Activated naive CD4-positive, alpha-beta T cell treated with anti-CD3 and anti-CD28 coated beads for 36 hours (primary cell): ENCODE measurements at regions not wholly inside any gene's neighbourhood (a gene's known extent, or its start where the extent isn't known, plus 50 kb on each side); places are given as distances from the start of the nearest gene placed in this dataset.
"Not testable (repeated sequence)": the region's sequence is repeated elsewhere in the genome, so short reads cannot be mapped to it uniquely, and the experiment has no call there.

Experiments
- CTCF ChIA-PET: fragments of 350-600 bp; sonication (Branson Sonifier 250); formaldehyde crosslinking; loops from one replicate; lab custom pipeline; 2021; ENCODE audit warnings: antibody characterized with exemption; lab: Charles Lee
- DNase-seq: peaks from one replicate; pipeline ENCODE4 v3.0.0-alpha.2; 2020
- H3K27ac Mint-ChIP-seq: one replicate; pipeline ENCODE4 v1.8.0; 2021; ENCODE audit warnings: mild to moderate bottlenecking, mixed read lengths
- H3K27me3 Mint-ChIP-seq: one replicate; pipeline ENCODE4 v1.8.0; 2021; ENCODE audit warnings: low read depth, mixed read lengths
- H3K36me3 Mint-ChIP-seq: one replicate; pipeline ENCODE4 v1.8.0; 2021; ENCODE audit warnings: low read depth, mixed read lengths
- H3K4me1 Mint-ChIP-seq: one replicate; pipeline ENCODE4 v1.8.0; 2021; ENCODE audit warnings: low read depth, mixed read lengths
- H3K4me3 Mint-ChIP-seq: one replicate; pipeline ENCODE4 v1.8.0; 2021; ENCODE audit warnings: mild to moderate bottlenecking, moderate library complexity, mixed read lengths
- H3K9me3 Mint-ChIP-seq: one replicate; pipeline ENCODE4 v1.8.0; 2021; ENCODE audit warnings: mixed read lengths
- intact Hi-C: fragments of 100-400 bp; cut with micrococcal nuclease; formaldehyde crosslinking; loops from one replicate; pipeline ENCODE4 v1.15.1; 2023

DNA sequence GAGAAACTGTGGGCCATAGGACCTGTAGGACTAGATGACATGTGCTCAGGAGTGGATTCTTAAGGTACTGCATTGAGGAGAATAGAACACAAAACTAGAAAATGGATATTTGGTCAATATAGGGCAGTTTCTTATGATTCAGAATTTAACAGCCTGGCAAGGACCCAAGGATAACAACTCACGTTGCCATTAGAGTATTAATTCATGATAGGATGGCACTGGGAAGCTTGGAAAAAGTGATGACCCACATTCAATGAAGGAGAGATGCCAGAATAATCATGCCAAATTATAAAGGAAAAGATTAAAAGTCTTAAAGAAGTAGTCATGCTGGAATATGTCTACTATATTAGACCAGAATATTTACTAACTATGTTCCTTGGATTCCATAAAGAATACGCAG lies 594.5 kb downstream of the ANKRD50 start:
- Mint-ChIP-seq H3K4me1 (no peaks in the 10 kb centered on the region), H3K27ac (no peak overlapping the region), H3K36me3 (no peaks in the 10 kb centered on the region), H3K27me3 (no peaks in the 10 kb centered on the region), H3K4me3 (no peak overlapping the region), H3K9me3 (no peaks in the 10 kb centered on the region)
- intact Hi-C loops: loop anchor here (10.0 kb wide), 1 partner anchor 723 kb away; the partner anchor contains the start of gene SPRY1
- no peak for DNase-seq
- CTCF ChIA-PET: no interaction called here

DNA sequence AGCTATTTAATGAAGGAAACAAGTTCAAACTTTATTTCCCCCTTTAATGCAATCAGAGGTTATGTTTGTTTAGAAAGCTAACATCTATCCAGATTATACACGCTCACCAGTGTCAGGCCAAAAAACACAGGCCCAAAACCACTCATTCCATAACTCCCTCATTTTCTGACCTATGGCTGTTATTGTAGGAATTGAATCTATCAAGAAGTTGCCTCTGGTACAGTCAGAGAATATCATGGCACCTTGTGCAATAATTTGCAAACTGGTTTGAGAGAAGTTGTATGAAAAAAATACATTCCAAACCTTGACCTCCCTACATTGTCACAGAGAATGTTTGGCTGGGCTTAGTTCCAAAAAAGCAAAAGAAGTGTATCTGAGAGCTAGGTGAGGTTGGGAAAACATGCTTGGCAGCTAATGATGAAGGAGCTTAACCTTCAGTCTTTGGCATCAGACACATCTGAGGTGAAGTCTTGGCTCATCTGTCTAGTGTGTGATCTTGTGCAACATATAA lies 591.0 kb downstream of the ANKRD50 start:
- Mint-ChIP-seq H3K27ac (no peak overlapping the region), H3K4me1 (no peaks in the 10 kb centered on the region), H3K4me3 (no peak overlapping the region), H3K36me3 (no peaks in the 10 kb centered on the region), H3K9me3 (peaks cover 5% of the 10 kb centered on the region), H3K27me3 (no peaks in the 10 kb centered on the region)
- CTCF ChIA-PET: no interaction called here
- intact Hi-C loops: no loop called here
- DNase-seq: no peak

DNA sequence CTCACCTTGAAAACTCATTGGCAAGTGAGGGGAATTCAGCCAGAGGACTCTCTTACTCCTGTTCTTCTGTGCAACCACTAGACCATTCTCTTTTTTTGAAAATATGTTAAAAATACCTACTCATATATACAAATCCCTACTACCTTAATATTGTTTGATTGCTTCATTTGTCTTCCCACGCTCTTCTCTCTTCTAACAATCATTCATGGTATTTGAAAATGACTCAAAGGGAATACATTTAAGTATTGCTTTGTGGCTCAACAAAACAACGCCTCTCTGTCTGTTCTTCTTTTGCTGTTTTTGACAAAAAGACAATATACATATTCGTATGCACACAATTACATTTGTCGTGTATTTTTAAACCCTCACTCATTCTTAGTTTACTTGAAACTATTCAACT lies 589.4 kb downstream of the ANKRD50 start:
- no peak for DNase-seq
- no peaks in the 10 kb centered on the region for H3K36me3 Mint-ChIP-seq
- no peak overlapping the region for H3K27ac Mint-ChIP-seq
- CTCF ChIA-PET: no interaction called here
- no peaks in the 10 kb centered on the region for H3K4me1 Mint-ChIP-seq
- intact Hi-C loops: no loop called here
- no peaks in the 10 kb centered on the region for H3K27me3 Mint-ChIP-seq
- H3K4me3 Mint-ChIP-seq: no peak overlapping the region
- peaks cover 5% of the 10 kb centered on the region for H3K9me3 Mint-ChIP-seq

DNA sequence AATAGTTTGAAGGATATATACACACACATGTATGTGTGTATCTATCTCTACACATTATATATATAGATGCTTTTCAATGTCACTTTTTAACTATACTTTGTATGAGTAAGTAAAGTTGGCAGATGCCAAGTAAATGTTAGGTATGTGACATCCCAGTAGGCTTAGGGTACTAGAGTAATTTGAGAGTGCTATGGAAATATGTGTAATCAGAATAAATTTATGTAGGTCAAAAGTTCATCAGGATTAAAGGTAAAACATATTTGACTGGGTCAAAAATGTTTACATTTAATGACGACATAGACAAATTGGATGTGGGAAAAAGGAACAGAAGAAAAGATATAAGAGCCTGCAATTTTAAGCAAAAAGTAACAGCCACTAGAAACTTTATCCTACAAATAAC lies 588.8 kb downstream of the ANKRD50 start:
- intact Hi-C loops: no loop called here
- no peak overlapping the region for H3K4me3 Mint-ChIP-seq
- no peak overlapping the region for H3K27ac Mint-ChIP-seq
- no peaks in the 10 kb centered on the region for H3K4me1 Mint-ChIP-seq
- no peaks in the 10 kb centered on the region for H3K27me3 Mint-ChIP-seq
- no peak for DNase-seq
- H3K9me3 Mint-ChIP-seq: peaks cover 5% of the 10 kb centered on the region
- CTCF ChIA-PET: no interaction called here
- no peaks in the 10 kb centered on the region for H3K36me3 Mint-ChIP-seq

DNA sequence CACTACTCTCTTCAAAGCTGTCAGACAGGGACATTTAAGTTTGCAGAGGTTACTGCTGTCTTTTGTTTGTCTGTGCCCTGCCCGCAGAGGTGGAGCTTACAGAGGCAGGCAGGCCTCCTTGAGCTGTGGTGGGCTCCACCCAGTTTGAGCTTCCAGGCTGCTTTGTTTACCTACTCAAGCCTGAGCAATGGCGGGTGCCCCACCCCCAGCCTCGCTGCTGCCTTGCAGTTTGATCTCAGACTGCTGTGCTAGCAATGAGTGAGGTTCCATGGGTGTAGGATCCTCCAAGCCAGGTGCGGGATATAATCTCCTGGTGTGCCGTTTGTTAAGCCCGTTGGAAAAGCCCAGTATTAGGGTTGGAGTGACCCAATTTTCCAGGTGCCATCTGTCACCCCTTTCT lies 581.2 kb downstream of the ANKRD50 start:
- peaks cover 20% of the 10 kb centered on the region for H3K9me3 Mint-ChIP-seq
- H3K4me1 Mint-ChIP-seq, H3K36me3 Mint-ChIP-seq, DNase-seq, H3K27me3 Mint-ChIP-seq, H3K4me3 Mint-ChIP-seq, CTCF ChIA-PET, intact Hi-C loops, H3K27ac Mint-ChIP-seq: not testable (repeated sequence)

DNA sequence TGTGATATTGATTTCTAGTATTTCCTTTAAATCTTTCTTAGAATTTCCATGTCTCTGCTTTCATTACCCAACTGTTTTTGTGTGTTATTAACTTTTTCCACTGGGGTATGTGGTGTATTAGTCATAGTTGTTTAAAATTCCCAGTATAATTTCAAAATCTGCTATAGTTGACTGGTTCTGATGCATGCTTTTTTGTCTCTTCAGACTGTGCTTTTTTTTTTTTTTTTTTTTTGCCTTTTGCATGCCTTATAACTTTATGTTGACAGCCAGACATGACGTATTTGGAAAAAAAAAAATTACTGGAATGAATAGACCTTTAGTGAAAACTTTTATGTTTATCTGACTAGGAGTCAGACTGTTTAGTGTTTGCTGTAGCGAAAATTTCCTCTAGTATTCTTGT lies 580.4 kb downstream of the ANKRD50 start:
- Mint-ChIP-seq H3K4me3 (no peak overlapping the region), H3K36me3 (no peaks in the 10 kb centered on the region), H3K27me3 (no peaks in the 10 kb centered on the region), H3K9me3 (peaks cover 20% of the 10 kb centered on the region), H3K4me1 (no peaks in the 10 kb centered on the region), H3K27ac (no peak overlapping the region)
- DNase-seq: no peak
- CTCF ChIA-PET: no interaction called here
- intact Hi-C loops: no loop called here

DNA sequence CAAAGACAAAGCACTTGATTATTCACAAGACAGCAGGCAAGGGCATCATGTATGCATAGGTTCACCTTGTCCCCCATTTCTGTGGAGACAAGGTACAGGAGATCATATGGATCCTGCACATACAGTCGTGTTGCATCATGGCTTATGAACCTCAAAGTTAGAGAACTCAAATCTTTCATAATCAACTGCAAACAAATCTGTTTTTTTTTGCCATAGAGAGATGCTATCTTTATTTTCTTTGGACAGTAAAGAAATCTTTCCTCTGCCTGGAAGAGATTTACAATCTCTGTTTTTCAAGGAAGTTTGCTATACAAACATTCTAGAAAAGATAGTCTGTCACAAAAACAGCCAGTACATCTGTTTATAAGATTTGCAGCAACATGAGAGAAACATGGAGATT lies 578.8 kb downstream of the ANKRD50 start:
- no peaks in the 10 kb centered on the region for H3K4me1 Mint-ChIP-seq
- CTCF ChIA-PET: no interaction called here
- no peak for DNase-seq
- H3K36me3 Mint-ChIP-seq: no peaks in the 10 kb centered on the region
- no peak overlapping the region for H3K4me3 Mint-ChIP-seq
- H3K9me3 Mint-ChIP-seq: peaks cover 20% of the 10 kb centered on the region
- H3K27me3 Mint-ChIP-seq: no peaks in the 10 kb centered on the region
- intact Hi-C loops: no loop called here
- no peak overlapping the region for H3K27ac Mint-ChIP-seq

DNA sequence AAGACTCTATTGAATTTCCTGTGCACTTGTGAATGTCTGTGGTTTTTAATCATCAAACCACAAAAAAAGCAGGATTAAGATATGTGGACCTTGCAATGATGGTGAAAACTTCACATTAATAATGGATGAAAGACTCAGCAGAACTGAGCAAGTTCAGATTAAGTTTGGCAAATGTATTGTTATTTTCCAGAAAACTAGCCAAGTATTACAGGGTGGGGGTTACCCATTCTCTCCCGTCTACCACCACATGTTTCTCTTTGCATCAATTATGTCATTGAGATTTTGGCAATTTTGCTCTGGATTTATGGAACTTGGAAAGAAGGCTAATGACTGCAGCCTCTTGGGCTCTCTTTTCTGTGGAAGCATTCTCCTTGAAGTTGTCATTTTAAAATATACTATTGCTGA lies 577.1 kb downstream of the ANKRD50 start:
- Mint-ChIP-seq H3K27ac (no peak overlapping the region), H3K36me3 (no peaks in the 10 kb centered on the region), H3K4me3 (no peak overlapping the region), H3K9me3 (peaks cover 16% of the 10 kb centered on the region), H3K27me3 (no peaks in the 10 kb centered on the region), H3K4me1 (no peaks in the 10 kb centered on the region)
- intact Hi-C loops: no loop called here
- CTCF ChIA-PET: no interaction called here
- DNase-seq: no peak

DNA sequence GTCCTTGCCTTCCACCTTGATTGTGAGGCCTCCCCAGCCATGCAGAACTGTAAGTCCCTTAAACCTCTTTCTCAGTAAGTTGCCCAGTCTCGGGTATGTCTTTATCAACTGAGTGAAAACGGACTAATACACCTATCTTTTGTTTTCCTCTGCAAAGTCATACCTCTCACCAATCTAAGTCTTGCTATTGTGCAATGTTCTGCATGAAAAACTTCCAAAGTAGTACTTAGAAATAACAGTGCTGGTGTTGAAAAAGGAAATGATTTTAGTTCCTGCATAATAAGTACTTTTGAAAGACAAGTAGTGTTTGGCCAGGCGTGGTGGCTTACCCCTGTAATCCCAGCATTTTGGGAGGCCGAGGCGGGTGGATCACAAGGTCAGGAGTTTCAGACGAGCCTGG lies 573.5 kb downstream of the ANKRD50 start:
- Mint-ChIP-seq H3K9me3 (peaks cover 6% of the 10 kb centered on the region), H3K27me3 (no peaks in the 10 kb centered on the region), H3K27ac (no peak overlapping the region), H3K4me1 (no peaks in the 10 kb centered on the region), H3K36me3 (no peaks in the 10 kb centered on the region), H3K4me3 (no peak overlapping the region)
- no peak for DNase-seq
- intact Hi-C loops: no loop called here
- CTCF ChIA-PET: no interaction called here

DNA sequence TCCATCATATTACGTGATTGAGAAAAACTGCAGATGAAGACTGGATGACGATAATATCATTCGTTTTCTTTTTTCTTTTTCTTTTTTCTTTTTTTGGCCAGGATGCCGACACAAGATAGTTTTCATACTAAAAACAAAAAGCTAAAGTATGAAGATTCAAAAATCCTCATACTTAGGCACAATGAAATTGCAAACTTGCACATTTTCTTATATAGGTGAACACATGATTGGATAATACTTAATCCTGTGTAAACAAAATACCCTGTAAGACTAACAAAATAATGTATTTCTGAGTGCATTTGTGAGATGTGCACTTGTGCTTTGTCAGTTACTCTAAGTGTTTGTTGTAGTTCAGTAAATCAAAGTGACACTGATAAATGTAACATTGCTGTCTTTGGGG lies 568.9 kb downstream of the ANKRD50 start:
- Mint-ChIP-seq H3K27ac (no peak overlapping the region), H3K27me3 (no peaks in the 10 kb centered on the region), H3K4me3 (no peak overlapping the region), H3K9me3 (peaks cover 3% of the 10 kb centered on the region), H3K4me1 (no peaks in the 10 kb centered on the region), H3K36me3 (no peaks in the 10 kb centered on the region)
- intact Hi-C loops: no loop called here
- CTCF ChIA-PET: no interaction called here
- DNase-seq: no peak

DNA sequence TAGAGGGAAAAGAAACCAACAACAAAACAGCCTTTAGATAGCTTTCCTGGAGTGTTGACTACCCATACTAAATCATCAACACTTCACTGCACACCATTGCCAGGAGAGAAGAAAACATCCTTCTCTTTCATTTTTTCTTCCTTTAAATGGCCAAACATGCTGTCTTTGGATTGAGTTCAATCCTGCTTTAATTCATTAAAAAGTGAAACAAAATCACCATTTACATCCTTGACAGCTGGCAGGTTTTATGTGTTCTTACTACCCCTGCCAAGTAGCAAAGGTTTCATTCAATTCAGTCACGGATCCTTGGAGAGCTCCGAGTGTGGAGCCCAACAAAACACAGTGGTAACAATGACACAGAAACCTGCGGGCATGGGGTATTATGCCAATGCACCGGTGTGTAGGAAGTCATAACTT lies 568.3 kb downstream of the ANKRD50 start:
- intact Hi-C loops: no loop called here
- CTCF ChIA-PET: no interaction called here
- Mint-ChIP-seq H3K4me1 (no peaks in the 10 kb centered on the region), H3K9me3 (peaks cover 1% of the 10 kb centered on the region), H3K27me3 (no peaks in the 10 kb centered on the region), H3K36me3 (no peaks in the 10 kb centered on the region), H3K27ac (no peak overlapping the region), H3K4me3 (no peak overlapping the region)
- DNase-seq: no peak

DNA sequence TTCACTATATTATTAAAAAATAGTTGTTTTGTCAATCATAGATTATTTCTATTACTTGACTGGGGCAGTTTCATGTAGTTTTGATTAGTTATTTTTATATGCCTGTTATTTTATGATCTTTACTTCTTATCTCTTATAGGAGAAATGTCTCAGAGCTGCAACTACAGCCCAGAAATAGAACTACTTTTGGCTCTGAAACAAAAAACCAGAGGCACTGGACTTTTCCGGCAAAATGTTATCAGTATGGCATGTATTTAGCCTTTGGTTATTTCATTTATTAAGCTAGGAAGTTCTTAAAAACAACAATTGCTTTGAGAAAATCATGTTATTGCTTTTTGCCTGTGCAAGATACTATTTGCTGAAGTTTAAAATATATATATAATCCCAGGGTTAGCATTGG lies 566.5 kb downstream of the ANKRD50 start:
- no peak overlapping the region for H3K4me3 Mint-ChIP-seq
- intact Hi-C loops: no loop called here

DNA sequence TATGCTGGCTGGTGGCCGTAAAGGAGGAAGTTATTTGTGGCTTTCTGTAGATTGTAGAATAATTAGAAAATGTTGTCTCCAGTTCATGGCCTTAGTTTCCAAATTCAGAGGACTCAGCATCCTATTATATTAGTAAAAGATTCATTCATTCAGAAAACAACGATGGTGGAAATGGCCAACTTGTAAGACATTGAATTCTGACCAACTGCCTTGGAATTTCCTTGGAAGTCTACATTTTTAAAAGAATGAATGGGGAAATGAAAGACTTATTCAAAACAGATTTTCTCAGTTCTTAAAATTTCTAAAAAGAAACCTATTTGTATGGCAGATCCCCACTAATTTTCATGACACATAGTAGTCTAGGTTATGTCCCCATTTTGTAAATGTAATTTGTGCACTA lies 561.5 kb downstream of the ANKRD50 start:
- H3K27ac Mint-ChIP-seq: no peak overlapping the region
- no peak overlapping the region for H3K4me3 Mint-ChIP-seq

More for the DNA sequence above, 566.5 kb downstream of the ANKRD50 start:
- H3K27ac Mint-ChIP-seq: no peak overlapping the region
- H3K9me3 Mint-ChIP-seq: no peaks in the 10 kb centered on the region
- no peaks in the 10 kb centered on the region for H3K36me3 Mint-ChIP-seq
- H3K4me1 Mint-ChIP-seq: no peaks in the 10 kb centered on the region
- no peaks in the 10 kb centered on the region for H3K27me3 Mint-ChIP-seq
- DNase-seq: no peak
- CTCF ChIA-PET: interaction anchor here (0.6 kb wide), 1 partner anchor 1380 kb away, joined by 3 read pairs; no protein-coding TSS in a partner anchor

DNA sequence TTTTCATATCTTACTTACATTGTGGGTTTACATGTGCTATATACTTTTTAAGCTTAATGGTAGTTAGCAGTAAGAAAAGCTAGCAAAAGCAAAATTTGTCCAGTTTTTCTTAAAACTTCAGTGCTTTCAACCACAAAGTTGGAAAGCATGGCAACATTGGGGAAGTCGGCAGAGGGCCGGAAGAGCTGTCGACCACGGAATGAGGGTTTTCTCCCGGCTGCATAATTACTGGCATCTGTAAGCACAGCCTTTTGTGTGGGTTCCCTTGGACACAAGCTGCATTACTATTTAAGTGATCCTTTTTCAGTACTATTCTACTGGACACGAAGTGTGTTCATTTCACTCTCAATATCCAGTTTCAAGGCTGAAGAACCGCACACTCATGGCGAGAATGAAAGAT lies 560.4 kb downstream of the ANKRD50 start:
- H3K36me3 Mint-ChIP-seq: no peaks in the 10 kb centered on the region
- DNase-seq: no peak
- H3K27me3 Mint-ChIP-seq: no peaks in the 10 kb centered on the region
- intact Hi-C loops: no loop called here
- H3K4me1 Mint-ChIP-seq: no peaks in the 10 kb centered on the region
- H3K9me3 Mint-ChIP-seq: no peaks in the 10 kb centered on the region
- CTCF ChIA-PET: no interaction called here
- H3K4me3 Mint-ChIP-seq: no peak overlapping the region
- no peak overlapping the region for H3K27ac Mint-ChIP-seq

More for the DNA sequence above, 561.5 kb downstream of the ANKRD50 start:
- DNase-seq: no peak
- Mint-ChIP-seq H3K4me1 (no peaks in the 10 kb centered on the region), H3K27me3 (no peaks in the 10 kb centered on the region), H3K9me3 (no peaks in the 10 kb centered on the region), H3K36me3 (no peaks in the 10 kb centered on the region)
- intact Hi-C loops: no loop called here
- CTCF ChIA-PET: no interaction called here
